H9 (cell line): ENCODE measurements at regions not wholly inside any gene's neighbourhood (a gene's known extent, or its start where the extent isn't known, plus 50 kb on each side); places are given as distances from the start of the nearest gene placed in this dataset.
A peak's percentile ranks its signal among the peaks of the same experiment; 100 is the strongest.

Experiments used
- DNase-seq: peaks from one replicate; pipeline ENCODE4 v3.0.0-alpha.2; 2017
- H2AFZ ChIP-seq: one replicate; pipeline ENCODE4 v1.6.1; 2013; ENCODE audit warnings: mild to moderate bottlenecking, low read length, control low read depth, moderate library complexity
- H2AK5ac ChIP-seq: 2 replicates; pipeline ENCODE4 v1.6.1; 2013; ENCODE audit warnings: low read length, control low read depth, mixed read lengths; ENCODE audit not compliant: insufficient read length
- H2BK120ac ChIP-seq: one replicate; pipeline ENCODE4 v1.6.1; 2013; ENCODE audit warnings: low read depth, mild to moderate bottlenecking, low read length, control low read depth, inconsistent platforms; ENCODE audit not compliant: poor library complexity, severe bottlenecking
- H2BK12ac ChIP-seq: 2 replicates; pipeline ENCODE4 v1.6.1; 2013; ENCODE audit warnings: low read length, control low read depth, mixed read lengths, low read depth; ENCODE audit not compliant: insufficient read length
- H2BK15ac ChIP-seq: 2 replicates; pipeline ENCODE4 v1.6.1; 2013; ENCODE audit warnings: low read depth, low read length, control low read depth
- H2BK20ac ChIP-seq: one replicate; pipeline ENCODE4 v1.6.1; 2013; ENCODE audit warnings: low read depth, mild to moderate bottlenecking, low read length, control low read depth, inconsistent platforms; ENCODE audit not compliant: poor library complexity, severe bottlenecking
- H2BK5ac ChIP-seq: 2 replicates; pipeline ENCODE4 v1.6.1; 2013; ENCODE audit warnings: low read length, control low read depth, mixed read lengths; ENCODE audit not compliant: insufficient read length
- H3K14ac ChIP-seq: 2 replicates; pipeline ENCODE4 v1.6.1; 2013; ENCODE audit warnings: low read length, control low read depth; ENCODE audit not compliant: insufficient read depth
- H3K18ac ChIP-seq: 2 replicates; pipeline ENCODE4 v1.6.1; 2013; ENCODE audit warnings: low read depth, mild to moderate bottlenecking, mixed read lengths, low read length, control low read depth; ENCODE audit not compliant: insufficient read length
- H3K23ac ChIP-seq: 2 replicates; pipeline ENCODE4 v1.6.1; 2013; ENCODE audit warnings: low read length, control low read depth, mixed read lengths, low read depth; ENCODE audit not compliant: insufficient read length
- H3K23me2 ChIP-seq: 2 replicates; pipeline ENCODE4 v1.6.1; 2013; ENCODE audit warnings: low read depth, mild to moderate bottlenecking, mixed read lengths, low read length, control low read depth; ENCODE audit not compliant: insufficient read length, poor library complexity, severe bottlenecking
- H3K27ac ChIP-seq: 2 replicates; pipeline ENCODE4 v1.5.1; 2013; ENCODE audit warnings: low read length, control low read depth, mixed read lengths, low read depth; ENCODE audit not compliant: insufficient read length
- H3K27me3 ChIP-seq: 2 replicates; pipeline ENCODE4 v1.6.1; 2013; ENCODE audit warnings: low read length, control low read depth, inconsistent platforms; ENCODE audit not compliant: insufficient read depth
- H3K4ac ChIP-seq: 2 replicates; pipeline ENCODE4 v1.6.1; 2013; ENCODE audit warnings: low read depth, mild to moderate bottlenecking, control low read depth, inconsistent platforms, low read length, moderate library complexity
- H3K4me1 ChIP-seq: 2 replicates; pipeline ENCODE4 v1.6.1; 2013; ENCODE audit warnings: low read length, control low read depth, inconsistent platforms; ENCODE audit not compliant: insufficient read depth
- H3K4me2 ChIP-seq: 2 replicates; pipeline ENCODE4 v1.6.1; 2013; ENCODE audit warnings: low read length, control low read depth, mixed read lengths; ENCODE audit not compliant: insufficient read length, insufficient read depth
- H3K56ac ChIP-seq: 2 replicates; pipeline ENCODE4 v1.6.1; 2013; ENCODE audit warnings: low read depth, mild to moderate bottlenecking, mixed read lengths, low read length, control low read depth; ENCODE audit not compliant: insufficient read length
- H3K79me1 ChIP-seq: 2 replicates; pipeline ENCODE4 v1.6.1; 2013; ENCODE audit warnings: low read depth, mild to moderate bottlenecking, moderate library complexity, low read length, control low read depth, inconsistent platforms; ENCODE audit not compliant: insufficient read depth, poor library complexity, severe bottlenecking
- H3K79me2 ChIP-seq: 2 replicates; pipeline ENCODE4 v1.6.1; 2013; ENCODE audit warnings: low read length, control low read depth, inconsistent platforms; ENCODE audit not compliant: insufficient read depth
- H3K9ac ChIP-seq: 2 replicates; pipeline ENCODE4 v1.6.1; 2013; ENCODE audit warnings: low read length, control low read depth, mixed read lengths; ENCODE audit not compliant: insufficient read length; ENCODE audit errors: extremely low read depth
- H3K9me3 ChIP-seq: one replicate; pipeline ENCODE4 v1.6.1; 2013; ENCODE audit warnings: low read depth, low read length, inconsistent platforms; ENCODE audit not compliant: control insufficient read depth
- H3T11ph ChIP-seq: one replicate; pipeline ENCODE4 v1.6.1; 2013; ENCODE audit warnings: mild to moderate bottlenecking, low read length, control low read depth, inconsistent platforms
- H4K20me1 ChIP-seq: one replicate; pipeline ENCODE4 v1.6.1; 2013; ENCODE audit not compliant: control insufficient read depth, insufficient read length, insufficient read depth
- H4K5ac ChIP-seq: 2 replicates; pipeline ENCODE4 v1.6.1; 2013; ENCODE audit warnings: low read depth, mild to moderate bottlenecking, mixed read lengths, low read length, control low read depth; ENCODE audit not compliant: insufficient read length
- H4K8ac ChIP-seq: replicated peaks from 2 replicates; pipeline ENCODE4 v1.6.1; 2013; ENCODE audit warnings: low read length, control low read depth, mixed read lengths, low read depth; ENCODE audit not compliant: insufficient read length
- H4K91ac ChIP-seq: 2 replicates; pipeline ENCODE4 v1.6.1; 2013; ENCODE audit warnings: low read depth, mild to moderate bottlenecking, moderate library complexity, mixed read lengths, low read length, control low read depth; ENCODE audit not compliant: insufficient read length
- H3K27ac Mint-ChIP-seq, 3 experiments: 2 replicates in 2 of 3; 3 replicates in 1 of 3; pipeline ENCODE4 v1.8.0; 2020 to 2021; ENCODE audit warnings: mixed read lengths in 3 of 3, mild to moderate bottlenecking in 1 of 3, moderate library complexity in 1 of 3
- H3K27me3 Mint-ChIP-seq: 2 replicates; pipeline ENCODE4 v1.8.0; 2021; ENCODE audit warnings: low read depth, mild to moderate bottlenecking, moderate library complexity, mixed read lengths
- H3K36me3 Mint-ChIP-seq, 3 experiments: 2 replicates in 2 of 3; 3 replicates in 1 of 3; pipeline ENCODE4 v1.8.0; 2020 to 2021; ENCODE audit warnings: low read depth in 3 of 3, mixed read lengths in 3 of 3; ENCODE audit not compliant: insufficient read depth in 1 of 3
- H3K4me1 Mint-ChIP-seq, 2 experiments: 2 replicates each; pipeline ENCODE4 v1.8.0; 2020; ENCODE audit warnings: mixed read lengths in 2 of 2
- H3K4me3 Mint-ChIP-seq, 2 experiments: 2 replicates in 1 of 2; 3 replicates in 1 of 2; pipeline ENCODE4 v1.8.0; 2020 to 2021; ENCODE audit warnings: mild to moderate bottlenecking in 2 of 2, mixed read lengths in 2 of 2, moderate library complexity in 1 of 2
- H3K9me3 Mint-ChIP-seq, 2 experiments: 2 replicates in 1 of 2; 3 replicates in 1 of 2; pipeline ENCODE4 v1.8.0; 2020; ENCODE audit warnings: mild to moderate bottlenecking in 2 of 2, mixed read lengths in 2 of 2, moderate library complexity in 1 of 2
- CTCF ChIP-seq: fragments of 200-600 bp; sonication (generic); conservative IDR thresholded peaks from 3 replicates; pipeline ENCODE4 v1.8.0; 2021; ENCODE audit warnings: antibody characterized with exemption, mild to moderate bottlenecking
- WGBS: extraction: QIAGEN DNeasy Blood & Tissue Kit; methylation state at CpG from one replicate; pipeline ENCODE4 v1.1.7; 2013; ENCODE audit warnings: missing lambda C conversion rate, low lambda C conversion rate, mixed read lengths; ENCODE audit not compliant: insufficient read length; ENCODE audit errors: extremely low coverage; 5-methylcytosine and 5-hydroxymethylcytosine counted together

GRCh38 chr16:50859628-50860360 is 117.9 kb downstream of the CYLD start:
- WGBS, result no CpG with 5 or more reads among the region's 12 CpGs
- H4K8ac ChIP-seq, result no peak overlapping the region

More at GRCh38 chr16:50859628-50860360, 117.9 kb downstream of the CYLD start:
- Histone ChIP-seq H4K20me1 (no peaks in the 10 kb centered on the region), H2BK120ac (no peak overlapping the region), H3K9ac (no peak overlapping the region), H2BK15ac (no peak overlapping the region), H4K5ac (no peak overlapping the region), H2BK20ac (no peak overlapping the region), H3K23ac (no peak overlapping the region), H2AFZ (no peak overlapping the region), H2BK5ac (no peak overlapping the region), H3K4me1 (no peaks in the 10 kb centered on the region), H3T11ph (no peak overlapping the region), H3K56ac (no peak overlapping the region), H3K4ac (no peak overlapping the region), H3K14ac (no peak overlapping the region), H3K23me2 (no peaks in the 10 kb centered on the region), H2AK5ac (no peak overlapping the region), H3K27ac (no peak overlapping the region), H3K79me2 (no peaks in the 10 kb centered on the region), H3K27me3 (no peaks in the 10 kb centered on the region; the same call in 1 of the 2 replicates), H3K4me2 (no peak overlapping the region), H3K79me1 (no peaks in the 10 kb centered on the region), H3K9me3 (no peaks in the 10 kb centered on the region), H3K18ac (no peak overlapping the region), H2BK12ac (no peak overlapping the region), H4K91ac (no peak overlapping the region)
- DNase-seq, result no peak
- no peak for TF ChIP-seq CTCF
- Mint-ChIP-seq H3K27ac (peak overlapping the region in 1 of 3 experiments; percentile 25; a peak in 1 of 7 replicates), H3K4me3 (no peak overlapping the region), H3K9me3 (peaks cover 0 to 3% of the 10 kb centered on the region in 2 experiments; a peak in 2 of 5 replicates), H3K4me1 (peaks cover 6 to 13% of the 10 kb centered on the region in 2 experiments), H3K36me3 (no peaks in the 10 kb centered on the region), H3K27me3 (peaks cover 6% of the 10 kb centered on the region)
